Loucy (cell line): ENCODE measurements at regions not wholly inside any gene's neighbourhood (a gene's known extent, or its start where the extent isn't known, plus 50 kb on each side); places are given as distances from the start of the nearest gene placed in this dataset.

Experiments used
- H2AFZ ChIP-seq: fragments of 200-600 bp; sonication (generic); 2 replicates; pipeline ENCODE4 v1.6.0; 2016; ENCODE audit warnings: antibody characterized with exemption, mild to moderate bottlenecking, low read length, moderate library complexity
- H3F3A ChIP-seq: fragments of 200-600 bp; 2 replicates; pipeline ENCODE4 v1.6.0; 2016; ENCODE audit warnings: antibody characterized with exemption, low read depth, mild to moderate bottlenecking
- H3K27me3 ChIP-seq: fragments of 200-600 bp; sonication (generic); 2 replicates; pipeline ENCODE4 v1.6.1; 2014; ENCODE audit warnings: low read length, mild to moderate bottlenecking; ENCODE audit not compliant: insufficient read depth, poor library complexity, severe bottlenecking
- H3K36me3 ChIP-seq: fragments of 200-600 bp; sonication (generic); 2 replicates; pipeline ENCODE4 v1.6.1; 2016; ENCODE audit warnings: low read length; ENCODE audit not compliant: insufficient read depth
- H3K4me1 ChIP-seq: fragments of 200-600 bp; sonication (generic); 2 replicates; pipeline ENCODE4 v1.5.1; 2014; ENCODE audit warnings: low read length, mild to moderate bottlenecking; ENCODE audit not compliant: insufficient read depth, poor library complexity, severe bottlenecking
- H3K4me2 ChIP-seq: fragments of 200-600 bp; sonication (generic); 2 replicates; pipeline ENCODE4 v1.6.0; 2014; ENCODE audit warnings: antibody characterized with exemption, low read length, low read depth, mild to moderate bottlenecking; ENCODE audit not compliant: poor library complexity, severe bottlenecking
- H3K4me3 ChIP-seq: fragments of 200-600 bp; sonication (generic); 2 replicates; pipeline ENCODE4 v1.5.1; 2014; ENCODE audit warnings: low read length, mild to moderate bottlenecking, mixed read lengths; ENCODE audit not compliant: poor library complexity, severe bottlenecking
- H3K79me2 ChIP-seq: fragments of 200-600 bp; sonication (generic); 2 replicates; pipeline ENCODE4 v1.6.1; 2014; ENCODE audit warnings: low read length; ENCODE audit not compliant: insufficient read depth
- H3K9ac ChIP-seq: fragments of 200-600 bp; sonication (generic); 2 replicates; pipeline ENCODE4 v1.6.0; 2014; ENCODE audit warnings: mild to moderate bottlenecking, low read depth, low read length, moderate library complexity; ENCODE audit not compliant: poor library complexity, severe bottlenecking
- H3K9me2 ChIP-seq: fragments of 200-600 bp; sonication (generic); replicated peaks from 2 replicates; pipeline ENCODE4 v1.6.1; 2016; ENCODE audit warnings: low read depth, low read length, mixed read lengths
- H3K9me3 ChIP-seq: fragments of 200-600 bp; sonication (generic); 2 replicates; pipeline ENCODE4 v1.6.1; 2014; ENCODE audit warnings: mild to moderate bottlenecking, antibody characterized with exemption, low read length, low read depth; ENCODE audit not compliant: insufficient read depth
- H4K20me1 ChIP-seq: fragments of 200-600 bp; sonication (generic); 2 replicates; pipeline ENCODE4 v1.6.0; 2014; ENCODE audit warnings: antibody characterized with exemption, low read length, mild to moderate bottlenecking; ENCODE audit not compliant: insufficient read depth, poor library complexity, severe bottlenecking
- CTCF ChIP-seq: fragments of 200-600 bp; sonication (generic); conservative IDR thresholded peaks from 2 replicates; pipeline ENCODE4 v1.5.1; 2014; ENCODE audit warnings: mild to moderate bottlenecking, antibody characterized with exemption, low read length
- EZH2phosphoT487 ChIP-seq: fragments of 200-600 bp; IDR thresholded peaks from 2 replicates; pipeline ENCODE4 v1.6.1; 2018; ENCODE audit warnings: antibody characterized with exemption, mild to moderate bottlenecking, moderate library complexity, borderline replicate concordance

- no peak overlapping the region for H2AFZ ChIP-seq
- H3K27me3 ChIP-seq = no peaks in the 10 kb centered on the region
Measured at GRCh38 chr15:70396807-70397206, 299.1 kb upstream of the TLE3 start.

GRCh38 chr15:70395164-70395563 is 297.4 kb upstream of the TLE3 start:
- Histone ChIP-seq H3K79me2 (no peaks in the 10 kb centered on the region), H3K4me2 (no peak overlapping the region), H4K20me1 (no peaks in the 10 kb centered on the region), H3K9me2 (no peaks in the 10 kb centered on the region), H3K4me1 (peaks cover 6% of the 10 kb centered on the region), H2AFZ (no peak overlapping the region), H3F3A (no peaks in the 10 kb centered on the region), H3K9me3 (0 out of 2 replicates have a peak, but pooled peaks cover 3% of the 10 kb centered on the region), H3K27me3 (no peaks in the 10 kb centered on the region), H3K9ac (no peak overlapping the region), H3K36me3 (no peaks in the 10 kb centered on the region), H3K4me3 (no peak overlapping the region)
- TF ChIP-seq EZH2phosphoT487 = no peak
- TF ChIP-seq CTCF = no peak

More at GRCh38 chr15:70396807-70397206, 299.1 kb upstream of the TLE3 start:
- H3K4me3 ChIP-seq = no peak overlapping the region
- no peaks in the 10 kb centered on the region for H3K9me2 ChIP-seq
- no peaks in the 10 kb centered on the region for H3K9me3 ChIP-seq
- no peaks in the 10 kb centered on the region for H3K79me2 ChIP-seq
- no peak overlapping the region for H3K4me2 ChIP-seq
- TF ChIP-seq EZH2phosphoT487 (no peak), CTCF (no peak)
- H3K4me1 ChIP-seq = peaks cover 6% of the 10 kb centered on the region
- H4K20me1 ChIP-seq = no peaks in the 10 kb centered on the region
- no peaks in the 10 kb centered on the region for H3K36me3 ChIP-seq
- H3F3A ChIP-seq = no peaks in the 10 kb centered on the region
- H3K9ac ChIP-seq = no peak overlapping the region

DNA sequence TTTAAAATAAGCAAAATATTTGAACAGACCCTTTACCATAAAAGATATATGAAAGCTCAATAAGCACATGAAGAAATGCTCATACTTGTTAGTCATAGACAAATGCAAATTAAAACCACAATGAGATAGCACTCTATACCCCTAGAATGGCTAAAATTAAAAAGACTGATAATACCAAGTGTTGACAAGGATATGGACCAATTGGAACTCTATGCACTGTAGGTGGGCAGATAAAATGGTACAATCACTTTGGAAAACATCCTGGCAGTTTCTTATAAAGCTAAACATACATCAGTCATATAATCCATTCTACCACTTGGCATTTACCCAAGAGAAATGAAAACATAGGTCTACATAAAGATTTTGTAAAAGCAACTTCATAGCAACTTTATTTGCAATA is 293.0 kb upstream of the TLE3 start:
- no peak for TF ChIP-seq EZH2phosphoT487
- TF ChIP-seq CTCF = no peak
- no peak overlapping the region for H3K4me2 ChIP-seq
- no peaks in the 10 kb centered on the region for H3K4me1 ChIP-seq
- H3K9me2 ChIP-seq = no peaks in the 10 kb centered on the region
- no peaks in the 10 kb centered on the region for H3K36me3 ChIP-seq
- H4K20me1 ChIP-seq = no peaks in the 10 kb centered on the region
- no peak overlapping the region for H3K9ac ChIP-seq
- no peaks in the 10 kb centered on the region for H3K27me3 ChIP-seq
- no peak overlapping the region for H3K4me3 ChIP-seq
- H3F3A ChIP-seq = no peaks in the 10 kb centered on the region
- no peak overlapping the region for H2AFZ ChIP-seq
- no peaks in the 10 kb centered on the region for H3K79me2 ChIP-seq
- H3K9me3 ChIP-seq = 0 out of 2 replicates have a peak, but pooled peaks cover 3% of the 10 kb centered on the region
